ENCODE measurements at regions not wholly inside any gene's neighbourhood (a gene's known extent, or its start where the extent isn't known, plus 50 kb on each side); places are given as distances from the start of the nearest gene placed in this dataset.
A peak's percentile ranks its signal among the peaks of the same experiment; 100 is the strongest.

DNA sequence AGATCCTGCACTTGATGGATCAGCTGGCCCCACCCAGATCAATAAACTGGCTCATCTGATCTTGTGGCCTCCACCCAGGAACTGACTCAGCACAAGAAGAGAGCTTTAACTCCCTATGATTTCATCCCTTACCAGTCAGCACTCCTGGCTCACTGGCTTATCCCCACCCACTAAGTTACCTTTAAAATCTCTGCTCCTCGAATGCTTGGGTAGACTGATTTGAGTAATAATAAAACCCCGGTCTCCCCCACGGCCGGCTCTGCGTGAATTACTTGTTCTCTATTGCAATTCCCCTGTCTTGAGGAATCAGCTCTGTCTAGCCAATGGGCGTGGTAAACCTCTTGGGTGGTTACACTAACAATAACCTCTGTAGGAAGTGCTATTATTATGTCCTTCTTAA lies 83.7 kb downstream of the MBL2 start:
- DNase-seq (ENCODE audit: low spot score) = peak; percentile 44

DNA sequence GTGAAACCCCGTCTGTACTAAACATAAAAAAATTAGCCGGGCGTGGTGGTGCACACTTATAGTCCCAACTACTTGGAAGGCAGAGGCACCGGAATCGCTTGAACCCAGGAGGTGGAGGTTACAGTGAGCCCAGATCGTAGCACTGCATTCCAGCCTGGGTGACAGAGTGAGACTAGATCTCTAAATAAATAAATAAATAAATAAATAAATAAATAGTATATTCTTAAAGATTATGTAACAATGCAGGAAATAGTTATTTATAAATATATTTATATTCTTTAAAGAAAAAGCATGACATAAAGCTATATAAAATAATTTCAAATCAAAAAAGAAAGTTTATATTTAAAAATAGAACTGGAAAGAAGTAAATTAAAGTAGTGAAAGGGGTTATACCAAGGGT lies 76.4 kb downstream of the MBL2 start:
- DNase-seq (ENCODE audit: low spot score) = no peak

DNA sequence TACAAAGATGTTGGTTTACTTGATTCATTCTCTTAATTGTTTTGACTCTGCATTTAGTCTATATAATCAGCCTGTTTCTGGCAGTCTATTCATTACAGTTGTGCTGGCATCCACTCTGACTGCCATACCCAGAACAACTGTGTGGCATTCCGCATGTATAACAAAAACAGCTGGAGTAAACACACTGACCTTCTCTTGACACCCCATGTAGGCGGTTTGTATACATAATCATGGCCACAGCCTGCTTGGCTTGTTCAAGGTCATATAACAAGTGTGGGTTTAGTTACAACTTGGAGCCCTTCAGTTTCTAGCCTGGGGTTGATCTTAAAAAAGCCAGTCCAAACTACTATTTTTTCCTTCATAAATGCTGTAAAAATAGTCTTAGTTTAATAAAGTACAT lies 70.9 kb downstream of the MBL2 start:
- DNase-seq (ENCODE audit: low spot score) = no peak

DNA sequence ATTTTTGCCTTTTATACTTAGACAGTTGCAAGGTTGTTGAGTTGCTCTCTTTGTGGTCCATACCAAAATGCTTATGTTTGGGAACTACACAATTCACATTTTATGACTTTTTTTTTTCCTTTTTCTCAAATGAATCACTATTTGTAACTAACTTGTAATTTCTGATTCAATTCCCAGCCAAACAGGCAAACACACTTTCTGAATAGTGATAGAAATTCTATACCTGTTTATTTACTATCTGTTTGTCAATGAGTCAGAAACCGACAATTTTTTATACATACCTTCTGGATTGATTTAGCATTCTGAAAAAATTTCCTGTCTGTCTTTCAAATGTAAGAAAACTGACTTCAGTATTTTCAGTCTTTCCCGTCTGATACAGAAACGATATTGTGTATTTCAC lies 69.1 kb downstream of the MBL2 start:
- no peak for DNase-seq (ENCODE audit: low spot score)

DNA sequence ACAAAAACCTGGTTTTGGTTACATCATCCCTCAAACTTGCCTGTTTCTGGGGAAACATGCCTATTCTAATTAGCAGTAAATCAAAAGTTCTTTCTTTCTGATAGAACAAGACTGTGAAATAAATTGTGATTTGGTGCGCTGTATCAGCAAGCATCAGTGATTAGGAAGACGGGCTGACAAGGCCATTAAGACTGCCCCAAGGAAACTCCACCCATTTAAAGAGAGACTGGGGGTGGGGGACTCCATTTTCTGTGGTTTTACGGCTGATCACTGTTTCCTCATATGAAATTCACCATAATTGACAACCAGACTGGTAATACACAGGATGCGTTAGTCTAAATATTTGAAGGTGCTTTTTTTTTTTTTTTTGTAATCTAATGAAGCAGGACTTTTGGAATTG lies 68.7 kb downstream of the MBL2 start:
- no peak for DNase-seq (ENCODE audit: low spot score)

DNA sequence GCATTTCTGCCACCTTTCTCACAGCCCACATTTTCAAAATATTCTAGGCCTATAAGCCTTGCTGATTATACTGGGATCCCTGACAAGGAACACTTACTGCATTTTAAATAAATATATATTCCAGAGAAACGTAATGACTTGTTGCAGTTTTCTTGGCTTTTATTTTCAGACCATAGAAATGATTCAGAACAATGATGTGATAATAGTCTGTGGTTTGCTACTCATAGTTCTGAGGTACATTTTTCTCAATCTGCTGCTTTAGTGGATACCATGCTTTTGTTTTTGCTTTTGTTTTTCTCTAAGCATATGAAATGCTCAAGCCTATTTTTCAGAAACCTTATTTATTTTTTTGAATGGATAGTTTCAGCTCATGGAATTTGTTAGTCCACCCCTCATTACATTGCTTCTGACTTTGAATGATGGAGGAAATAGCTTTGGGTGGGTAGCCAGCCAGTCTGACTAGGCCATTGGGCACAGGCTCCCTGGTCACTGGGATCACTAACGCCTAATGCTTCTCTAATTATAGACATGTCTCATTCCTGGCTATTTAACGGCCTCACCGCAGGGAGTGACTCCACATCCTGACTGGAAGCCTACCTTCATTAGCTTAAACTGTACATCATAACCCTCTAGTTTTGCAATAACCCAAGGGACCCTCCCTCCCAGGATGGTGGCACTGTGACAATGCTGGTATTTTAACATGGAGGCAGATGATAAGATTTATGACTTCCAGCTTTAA lies 66.1 kb downstream of the MBL2 start:
- DNase-seq (ENCODE audit: low spot score) = no peak
